ENCODE measurements at regions not wholly inside any gene's neighbourhood (a gene's known extent, or its start where the extent isn't known, plus 50 kb on each side); places are given as distances from the start of the nearest gene placed in this dataset.

DNA sequence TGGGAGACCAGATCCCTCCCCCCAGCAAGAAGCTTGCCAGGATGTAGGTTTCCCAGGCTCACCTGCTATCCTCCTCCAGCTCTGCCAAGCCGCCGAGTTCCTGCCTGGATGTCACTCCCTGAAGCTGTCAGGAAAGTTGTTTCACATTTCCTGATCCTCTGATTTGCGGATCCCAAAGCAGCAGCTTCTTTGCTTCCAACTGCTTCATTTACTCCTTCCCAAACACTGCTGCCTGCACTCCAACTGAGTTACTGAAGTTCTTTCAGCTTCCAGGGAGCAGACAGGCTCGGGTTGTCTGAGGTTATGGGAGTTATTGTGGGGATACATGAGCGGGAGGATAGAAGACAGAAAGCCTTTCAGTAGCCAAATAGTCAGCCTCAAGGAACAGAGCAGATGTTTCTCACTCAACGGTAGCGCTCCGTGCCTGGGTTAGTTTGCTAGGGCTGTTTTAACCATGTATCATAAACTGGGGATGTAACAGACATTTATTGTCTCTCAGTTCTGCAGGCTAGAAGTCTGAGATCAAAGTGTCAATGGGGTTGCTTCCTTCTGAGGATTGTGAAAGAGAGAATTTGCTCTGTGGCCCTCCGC lies 516.0 kb downstream of the REEP3 start:
- Mint-ChIP-seq H3K27ac (no peak overlapping the region), H3K27me3 (ENCODE audit: insufficient read depth, low read depth, poor library complexity) (peaks cover 7% of the 10 kb centered on the region), H3K4me3 (no peak overlapping the region), H3K4me1 (peaks cover 5% of the 10 kb centered on the region), H3K9me3 (no peaks in the 10 kb centered on the region), H3K36me3 (ENCODE audit: low read depth) (no peaks in the 10 kb centered on the region)
- TF ChIP-seq STAT1 (IDR thresholded peaks at IDR 0.05; ENCODE audit: unreplicated experiment) (no peak), POLR2AphosphoS5 (IDR thresholded peaks at IDR 0.05; ENCODE audit: low read depth) (no peak), JUNB (IDR thresholded peaks at IDR 0.05; ENCODE audit: unreplicated experiment) (no peak), CREB1 (CRISPR knock-in tag; IDR thresholded peaks at IDR 0.05; ENCODE audit: low read depth) (no peak), EZH2phosphoT487 (IDR thresholded peaks at IDR 0.05; ENCODE audit: unreplicated experiment) (no peak), NANOG (IDR thresholded peaks at IDR 0.05; ENCODE audit: borderline replicate concordance) (no peak), EZH2 (IDR thresholded peaks at IDR 0.05; ENCODE audit: low read depth, unreplicated experiment) (no peak), ZNF114 (CRISPR knock-in tag; IDR thresholded peaks at IDR 0.05) (no peak)
- TF ChIP-seq, protein P1, sequence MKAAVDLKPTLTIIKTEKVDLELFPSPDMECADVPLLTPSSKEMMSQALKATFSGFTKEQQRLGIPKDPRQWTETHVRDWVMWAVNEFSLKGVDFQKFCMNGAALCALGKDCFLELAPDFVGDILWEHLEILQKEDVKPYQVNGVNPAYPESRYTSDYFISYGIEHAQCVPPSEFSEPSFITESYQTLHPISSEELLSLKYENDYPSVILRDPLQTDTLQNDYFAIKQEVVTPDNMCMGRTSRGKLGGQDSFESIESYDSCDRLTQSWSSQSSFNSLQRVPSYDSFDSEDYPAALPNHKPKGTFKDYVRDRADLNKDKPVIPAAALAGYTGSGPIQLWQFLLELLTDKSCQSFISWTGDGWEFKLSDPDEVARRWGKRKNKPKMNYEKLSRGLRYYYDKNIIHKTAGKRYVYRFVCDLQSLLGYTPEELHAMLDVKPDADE (IDR thresholded peaks at IDR 0.05): no peak
- TF ChIP-seq, protein P2, sequence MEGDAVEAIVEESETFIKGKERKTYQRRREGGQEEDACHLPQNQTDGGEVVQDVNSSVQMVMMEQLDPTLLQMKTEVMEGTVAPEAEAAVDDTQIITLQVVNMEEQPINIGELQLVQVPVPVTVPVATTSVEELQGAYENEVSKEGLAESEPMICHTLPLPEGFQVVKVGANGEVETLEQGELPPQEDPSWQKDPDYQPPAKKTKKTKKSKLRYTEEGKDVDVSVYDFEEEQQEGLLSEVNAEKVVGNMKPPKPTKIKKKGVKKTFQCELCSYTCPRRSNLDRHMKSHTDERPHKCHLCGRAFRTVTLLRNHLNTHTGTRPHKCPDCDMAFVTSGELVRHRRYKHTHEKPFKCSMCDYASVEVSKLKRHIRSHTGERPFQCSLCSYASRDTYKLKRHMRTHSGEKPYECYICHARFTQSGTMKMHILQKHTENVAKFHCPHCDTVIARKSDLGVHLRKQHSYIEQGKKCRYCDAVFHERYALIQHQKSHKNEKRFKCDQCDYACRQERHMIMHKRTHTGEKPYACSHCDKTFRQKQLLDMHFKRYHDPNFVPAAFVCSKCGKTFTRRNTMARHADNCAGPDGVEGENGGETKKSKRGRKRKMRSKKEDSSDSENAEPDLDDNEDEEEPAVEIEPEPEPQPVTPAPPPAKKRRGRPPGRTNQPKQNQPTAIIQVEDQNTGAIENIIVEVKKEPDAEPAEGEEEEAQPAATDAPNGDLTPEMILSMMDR (conservative IDR thresholded peaks at IDR 0.05; ENCODE audit: low read depth in 2 of 2): no peak
- TF ChIP-seq, protein P3, sequence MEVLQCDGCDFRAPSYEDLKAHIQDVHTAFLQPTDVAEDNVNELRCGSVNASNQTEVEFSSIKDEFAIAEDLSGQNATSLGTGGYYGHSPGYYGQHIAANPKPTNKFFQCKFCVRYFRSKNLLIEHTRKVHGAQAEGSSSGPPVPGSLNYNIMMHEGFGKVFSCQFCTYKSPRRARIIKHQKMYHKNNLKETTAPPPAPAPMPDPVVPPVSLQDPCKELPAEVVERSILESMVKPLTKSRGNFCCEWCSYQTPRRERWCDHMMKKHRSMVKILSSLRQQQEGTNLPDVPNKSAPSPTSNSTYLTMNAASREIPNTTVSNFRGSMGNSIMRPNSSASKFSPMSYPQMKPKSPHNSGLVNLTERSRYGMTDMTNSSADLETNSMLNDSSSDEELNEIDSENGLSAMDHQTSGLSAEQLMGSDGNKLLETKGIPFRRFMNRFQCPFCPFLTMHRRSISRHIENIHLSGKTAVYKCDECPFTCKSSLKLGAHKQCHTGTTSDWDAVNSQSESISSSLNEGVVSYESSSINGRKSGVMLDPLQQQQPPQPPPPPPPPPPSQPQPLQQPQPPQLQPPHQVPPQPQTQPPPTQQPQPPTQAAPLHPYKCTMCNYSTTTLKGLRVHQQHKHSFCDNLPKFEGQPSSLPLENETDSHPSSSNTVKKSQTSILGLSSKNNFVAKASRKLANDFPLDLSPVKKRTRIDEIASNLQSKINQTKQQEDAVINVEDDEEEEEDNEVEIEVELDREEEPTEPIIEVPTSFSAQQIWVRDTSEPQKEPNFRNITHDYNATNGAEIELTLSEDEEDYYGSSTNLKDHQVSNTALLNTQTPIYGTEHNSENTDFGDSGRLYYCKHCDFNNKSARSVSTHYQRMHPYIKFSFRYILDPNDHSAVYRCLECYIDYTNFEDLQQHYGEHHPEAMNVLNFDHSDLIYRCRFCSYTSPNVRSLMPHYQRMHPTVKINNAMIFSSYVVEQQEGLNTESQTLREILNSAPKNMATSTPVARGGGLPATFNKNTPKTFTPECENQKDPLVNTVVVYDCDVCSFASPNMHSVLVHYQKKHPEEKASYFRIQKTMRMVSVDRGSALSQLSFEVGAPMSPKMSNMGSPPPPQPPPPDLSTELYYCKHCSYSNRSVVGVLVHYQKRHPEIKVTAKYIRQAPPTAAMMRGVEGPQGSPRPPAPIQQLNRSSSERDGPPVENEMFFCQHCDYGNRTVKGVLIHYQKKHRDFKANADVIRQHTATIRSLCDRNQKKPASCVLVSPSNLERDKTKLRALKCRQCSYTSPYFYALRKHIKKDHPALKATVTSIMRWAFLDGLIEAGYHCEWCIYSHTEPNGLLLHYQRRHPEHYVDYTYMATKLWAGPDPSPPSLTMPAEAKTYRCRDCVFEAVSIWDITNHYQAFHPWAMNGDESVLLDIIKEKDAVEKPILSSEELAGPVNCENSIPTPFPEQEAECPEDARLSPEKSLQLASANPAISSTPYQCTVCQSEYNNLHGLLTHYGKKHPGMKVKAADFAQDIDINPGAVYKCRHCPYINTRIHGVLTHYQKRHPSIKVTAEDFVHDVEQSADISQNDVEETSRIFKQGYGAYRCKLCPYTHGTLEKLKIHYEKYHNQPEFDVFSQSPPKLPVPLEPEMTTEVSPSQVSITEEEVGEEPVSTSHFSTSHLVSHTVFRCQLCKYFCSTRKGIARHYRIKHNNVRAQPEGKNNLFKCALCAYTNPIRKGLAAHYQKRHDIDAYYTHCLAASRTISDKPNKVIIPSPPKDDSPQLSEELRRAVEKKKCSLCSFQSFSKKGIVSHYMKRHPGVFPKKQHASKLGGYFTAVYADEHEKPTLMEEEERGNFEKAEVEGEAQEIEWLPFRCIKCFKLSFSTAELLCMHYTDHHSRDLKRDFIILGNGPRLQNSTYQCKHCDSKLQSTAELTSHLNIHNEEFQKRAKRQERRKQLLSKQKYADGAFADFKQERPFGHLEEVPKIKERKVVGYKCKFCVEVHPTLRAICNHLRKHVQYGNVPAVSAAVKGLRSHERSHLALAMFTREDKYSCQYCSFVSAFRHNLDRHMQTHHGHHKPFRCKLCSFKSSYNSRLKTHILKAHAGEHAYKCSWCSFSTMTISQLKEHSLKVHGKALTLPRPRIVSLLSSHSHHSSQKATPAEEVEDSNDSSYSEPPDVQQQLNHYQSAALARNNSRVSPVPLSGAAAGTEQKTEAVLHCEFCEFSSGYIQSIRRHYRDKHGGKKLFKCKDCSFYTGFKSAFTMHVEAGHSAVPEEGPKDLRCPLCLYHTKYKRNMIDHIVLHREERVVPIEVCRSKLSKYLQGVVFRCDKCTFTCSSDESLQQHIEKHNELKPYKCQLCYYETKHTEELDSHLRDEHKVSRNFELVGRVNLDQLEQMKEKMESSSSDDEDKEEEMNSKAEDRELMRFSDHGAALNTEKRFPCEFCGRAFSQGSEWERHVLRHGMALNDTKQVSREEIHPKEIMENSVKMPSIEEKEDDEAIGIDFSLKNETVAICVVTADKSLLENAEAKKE (CRISPR knock-in tag; IDR thresholded peaks at IDR 0.05): no peak
- no peak for DNase-seq (ENCODE audit: low spot score)
- no peak overlapping the region for H3K27ac ChIP-seq (ENCODE audit: low read depth)
- no peaks in the 10 kb centered on the region for H3K36me3 ChIP-seq (ENCODE audit: insufficient read depth)
- H3K4me3 ChIP-seq: no peak overlapping the region
- no peaks in the 10 kb centered on the region for H3K4me1 ChIP-seq (ENCODE audit: insufficient read depth)
- H4K20me1 ChIP-seq (replicated peaks; ENCODE audit: insufficient read depth): no peaks in the 10 kb centered on the region
- H3F3A ChIP-seq (replicated peaks; ENCODE audit: low read depth): no peaks in the 10 kb centered on the region
- H2AFZ ChIP-seq: peak overlapping the region; percentile 87
- no peaks in the 10 kb centered on the region for H3K79me2 ChIP-seq (replicated peaks; ENCODE audit: insufficient read depth)
- H3K27me3 ChIP-seq (ENCODE audit: insufficient read depth): no peaks in the 10 kb centered on the region
- no peak for ATAC-seq
- no peak overlapping the region for H3K4me2 ChIP-seq
- H3K9me2 ChIP-seq (ENCODE audit: insufficient read depth): no peaks in the 10 kb centered on the region
